Motor neuron (in vitro differentiated cells): ENCODE measurements at regions not wholly inside any gene's neighbourhood (a gene's known extent, or its start where the extent isn't known, plus 50 kb on each side); places are given as distances from the start of the nearest gene placed in this dataset.
"Not testable (repeated sequence)": the region's sequence is repeated elsewhere in the genome, so short reads cannot be mapped to it uniquely, and the experiment has no call there.

ENCODE experiments used
- ATAC-seq, 8 experiments: fragments of 200-7000 bp; cut with Tn5 transposase; replicated peaks in 6 of 8; 2 replicates each; pipeline ENCODE4 v1.8.0; 2021; ENCODE audit warnings: mild to moderate bottlenecking in 8 of 8, moderate library complexity in 8 of 8
- H3K27ac ChIP-seq, 2 donors: fragments of 250-450 bp; sonication (Bioruptor Pico); 2 replicates each; pipeline ENCODE4 v1.9.0; 2021; ENCODE audit warnings: antibody characterized with exemption in 2 of 2, mild to moderate bottlenecking in 2 of 2, moderate library complexity in 1 of 2
- H3K4me1 ChIP-seq, 2 donors: fragments of 250-450 bp; sonication (Bioruptor Pico); replicated peaks in 1 of 2; 2 replicates each; pipeline ENCODE4 v1.6.1; 2021; ENCODE audit warnings: antibody characterized with exemption in 2 of 2, mild to moderate bottlenecking in 2 of 2, moderate library complexity in 1 of 2
- H3K4me3 ChIP-seq, 5 donors: fragments of 250-450 bp; sonication (Bioruptor Pico); 2 replicates each; pipeline ENCODE4 v1.9.0; 2021; ENCODE audit warnings: antibody characterized with exemption in 5 of 5, mild to moderate bottlenecking in 5 of 5, moderate library complexity in 4 of 5
- WGBS, 10 experiments: fragments of 450-650 bp; shearing (Covaris generic); methylation state at CpG; one replicate each; pipeline ENCODE4 v1.0.0; 2022; 5-methylcytosine and 5-hydroxymethylcytosine counted together
- in situ Hi-C, 9 experiments: fragments of 400-800 bp; cut with MboI; loops; one replicate each; pipeline ENCODE4 v1.15.0; 2021; ENCODE audit warnings: low sequenced_read_pairs in 9 of 9, low pct_unique_long_range_greater_than_20kb in 2 of 9; ENCODE audit not compliant: unreplicated experiment in 9 of 9

DNA sequence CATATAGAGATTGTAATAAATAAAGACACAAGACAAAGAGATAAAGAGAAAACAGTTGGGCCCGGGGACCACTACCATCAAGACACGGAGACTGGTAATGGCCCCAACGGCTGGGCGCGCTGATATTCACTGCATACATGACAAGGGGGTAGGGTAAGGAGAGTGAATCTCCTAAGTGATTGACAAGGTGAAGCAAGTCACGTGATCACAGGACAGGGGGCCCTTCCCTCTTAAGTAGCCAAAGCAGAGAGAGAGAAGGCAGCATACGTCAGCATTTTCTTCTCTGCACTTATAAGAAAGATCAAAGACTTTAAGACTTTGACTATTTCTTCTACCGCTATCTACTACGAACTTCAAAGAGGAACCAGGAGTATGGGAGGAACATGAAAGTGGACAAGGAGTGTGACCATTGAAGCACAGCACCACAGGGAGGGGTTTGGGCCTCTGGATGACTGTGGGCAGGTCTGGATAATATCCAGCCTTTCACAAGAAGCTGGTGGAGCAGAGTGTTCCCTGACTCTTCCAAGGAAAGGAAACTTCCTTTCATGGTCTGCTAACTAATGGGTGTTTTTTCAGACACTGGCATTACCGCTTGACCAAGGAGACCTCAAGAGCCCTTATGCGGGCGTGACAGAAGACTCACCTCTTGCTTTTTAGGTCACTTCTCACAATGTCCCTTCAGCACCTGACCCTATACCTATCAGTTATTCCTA, 75.6 kb downstream of the MRPL39 start:
- H3K4me1 ChIP-seq, H3K27ac ChIP-seq, H3K4me3 ChIP-seq, ATAC-seq, in situ Hi-C loops: not testable (repeated sequence)
- WGBS, 10 experiments: 50 to 100% (median 92%) methylated on average over 2 to 11 of the region's 12 CpGs

GRCh38 chr21:25528515-25528914, 78.8 kb downstream of the MRPL39 start:
- ATAC-seq: peak in 3 of 8 experiments; percentile 65 to 91 (median 86)
- 0 to 95% (median 48%) methylated on average over 2 of the region's 2 CpGs; no CpG with 5 or more reads in 1 of the 10 experiments for whole genome bisulfite sequencing, 10 experiments
- in situ Hi-C loops: no loop called here
- Histone ChIP-seq H3K4me1 (no peaks in the 10 kb centered on the region), H3K4me3 (no peak overlapping the region), H3K27ac (no peak overlapping the region)

GRCh38 chr21:25518491-25518911, 88.8 kb downstream of the MRPL39 start:
- H3K4me3 ChIP-seq: no peak overlapping the region
- 74 to 94% (median 81%) methylated on average over 2 to 3 of the region's 3 CpGs; no CpG with 5 or more reads in 6 of the 10 experiments for WGBS, 10 experiments
- no peak overlapping the region for H3K27ac ChIP-seq
- no peaks in the 10 kb centered on the region for H3K4me1 ChIP-seq
- in situ Hi-C loops: no loop called here
- peak in 3 of 8 experiments; percentile 77 to 93 (median 80) for ATAC-seq

DNA sequence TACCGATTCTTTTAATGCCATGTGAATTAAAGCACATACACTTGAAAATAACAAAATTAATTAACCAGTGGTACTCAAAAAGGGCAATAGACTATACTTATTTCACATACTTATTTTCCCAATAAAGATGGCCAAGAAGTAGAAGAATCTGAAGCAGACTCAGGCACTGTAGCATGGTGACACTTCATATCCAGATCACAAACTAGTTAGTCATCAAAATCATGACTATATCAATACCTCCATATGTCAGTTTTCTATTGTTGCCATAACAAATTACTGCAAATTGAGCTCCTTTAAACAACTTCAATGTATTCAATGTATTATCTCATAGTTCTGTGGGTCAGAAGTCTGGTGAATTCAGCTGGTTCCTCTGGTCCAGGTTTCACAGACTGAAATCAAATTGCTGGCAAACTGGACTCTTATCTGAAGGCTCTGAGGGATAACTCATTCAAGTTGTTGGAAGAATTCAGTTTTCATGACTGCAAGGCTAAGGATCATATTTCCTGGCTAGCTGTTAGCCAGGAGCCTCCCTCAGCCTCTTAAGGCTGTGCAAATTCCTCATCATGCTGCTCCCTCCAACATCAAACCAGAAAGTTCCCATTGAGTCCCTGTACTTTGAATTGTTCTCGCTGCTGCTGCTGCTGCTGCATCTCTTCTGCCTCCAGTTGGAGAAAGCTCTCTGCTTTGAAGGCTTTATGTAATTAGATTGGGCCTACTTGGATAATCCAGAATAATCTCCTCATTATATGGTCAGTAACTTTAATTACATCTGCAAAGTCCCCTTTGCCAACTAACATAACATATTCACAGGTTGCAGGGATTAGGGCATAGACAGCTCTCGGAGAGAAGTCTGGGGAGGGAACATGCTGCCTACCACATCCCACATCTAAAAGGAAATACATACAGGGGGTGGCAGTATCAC, 91.5 kb downstream of the MRPL39 start:
- peak in 2 of 8 experiments; percentile 46 to 86 for ATAC-seq
- no peak overlapping the region for H3K4me3 ChIP-seq
- H3K4me1 ChIP-seq: no peaks in the 10 kb centered on the region
- WGBS, 10 experiments: 17 to 100% (median 86%) methylated on average over 1 to 3 of the region's 3 CpGs; no CpG with 5 or more reads in 1 of the 10 experiments
- in situ Hi-C loops: no loop called here
- no peak overlapping the region for H3K27ac ChIP-seq

DNA sequence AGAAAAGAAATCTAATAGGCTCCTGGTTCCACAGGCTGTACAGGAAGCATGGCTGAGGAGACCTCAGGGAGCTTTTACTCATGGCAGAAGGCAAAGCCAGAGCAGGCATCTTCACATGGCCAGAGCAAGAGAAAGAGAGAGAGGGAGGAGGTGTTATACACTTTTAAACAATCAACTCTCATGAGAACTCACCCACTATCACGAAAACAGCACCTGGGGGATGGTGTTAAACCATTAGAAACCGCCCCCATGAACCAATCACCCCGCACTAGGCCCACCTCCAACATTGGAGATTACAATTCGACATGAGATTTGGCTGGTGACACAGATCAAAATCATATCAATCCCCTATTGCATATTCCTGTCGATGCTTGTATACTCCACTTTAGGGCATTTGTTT, 93.5 kb downstream of the MRPL39 start:
- in situ Hi-C loops: no loop called here
- WGBS, 10 experiments: 65 to 100% (median 81%) methylated on average over 1 to 5 of the region's 5 CpGs; no CpG with 5 or more reads in 4 of the 10 experiments

DNA sequence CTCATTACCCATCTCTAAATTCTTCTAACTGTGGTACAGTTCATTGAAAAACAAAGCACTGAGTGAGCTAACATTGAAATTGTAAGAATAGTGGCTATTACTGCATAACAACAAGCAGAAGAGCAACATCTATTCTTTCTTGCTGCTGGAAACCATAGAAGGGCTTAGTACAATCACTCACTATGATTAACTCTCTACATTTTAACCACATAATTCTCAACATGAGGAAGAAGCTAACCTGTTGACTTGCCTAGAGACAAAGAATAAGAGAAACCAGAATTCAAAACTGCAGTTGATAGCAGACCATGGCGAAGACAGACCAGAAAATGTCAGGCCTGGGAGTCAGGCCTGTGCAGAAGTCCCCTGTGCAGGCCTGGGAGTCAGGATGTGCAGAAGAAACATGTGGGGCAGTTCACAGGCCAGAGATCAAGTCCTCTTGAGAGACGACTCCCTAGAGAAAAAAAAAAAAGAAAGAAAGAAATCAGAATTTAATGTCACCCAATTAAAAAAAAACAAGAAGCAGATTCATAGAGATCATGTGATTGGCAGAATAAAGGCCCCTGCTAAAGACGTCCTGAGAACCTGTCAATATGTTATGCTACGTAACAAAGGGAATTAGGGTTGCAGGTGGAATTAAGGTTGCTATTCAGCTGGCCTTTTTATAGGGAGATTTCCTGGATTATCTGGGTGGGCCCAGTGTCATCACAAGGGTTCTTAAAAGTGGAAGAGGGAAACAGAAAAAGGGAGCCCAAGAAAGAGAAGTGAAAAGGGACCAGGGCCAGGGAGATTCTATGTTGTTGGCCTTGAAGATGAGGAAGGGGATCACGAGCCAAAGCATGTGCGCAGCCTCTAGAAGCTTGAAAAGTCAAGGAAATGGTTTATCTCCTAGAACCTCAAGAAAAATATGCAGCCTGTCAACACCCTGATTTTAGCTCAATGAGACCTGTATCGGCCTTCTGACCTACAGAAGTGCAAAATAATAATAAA, 94.9 kb downstream of the MRPL39 start:
- no peak for ATAC-seq
- Histone ChIP-seq H3K4me1 (no peaks in the 10 kb centered on the region), H3K27ac (no peak overlapping the region), H3K4me3 (no peak overlapping the region)
- WGBS, 10 experiments: 50 to 100% (median 79%) methylated on average over 1 to 7 of the region's 7 CpGs
- in situ Hi-C loops: no loop called here

More for the DNA sequence above, 93.5 kb downstream of the MRPL39 start:
- H3K4me1 ChIP-seq: no peaks in the 10 kb centered on the region
- ATAC-seq: no peak
- H3K4me3 ChIP-seq: no peak overlapping the region
- no peak overlapping the region for H3K27ac ChIP-seq

- H3K4me1 ChIP-seq: no peaks in the 10 kb centered on the region
Measured at GRCh38 chr21:25509862-25510261, 97.4 kb downstream of the MRPL39 start.

DNA sequence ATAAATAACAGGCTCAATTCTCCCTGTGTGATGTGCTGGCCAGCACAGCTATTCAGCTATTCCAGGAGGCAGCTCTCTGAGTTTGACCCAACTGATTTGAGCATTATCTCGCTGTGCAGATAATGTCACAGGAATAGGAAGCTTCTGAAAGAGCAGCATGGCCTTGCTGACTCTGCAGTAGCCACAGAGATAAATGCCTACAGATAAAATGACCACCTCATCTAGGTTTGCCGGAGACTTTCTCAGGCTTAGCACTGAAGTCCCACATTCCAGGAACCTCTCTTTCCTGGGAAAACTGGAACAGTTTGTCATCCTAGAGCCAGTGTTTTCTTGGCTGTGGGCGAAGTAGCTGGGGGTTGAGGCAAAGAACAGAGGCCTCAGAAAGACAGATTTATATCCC, 98.9 kb downstream of the MRPL39 start:
- no peak overlapping the region for H3K27ac ChIP-seq
- no peaks in the 10 kb centered on the region for H3K4me1 ChIP-seq
- WGBS, 10 experiments: 63 to 95% (median 82%) methylated on average over 1 to 3 of the region's 3 CpGs; no CpG with 5 or more reads in 3 of the 10 experiments
- peak in 1 of 8 experiments; percentile 22 for ATAC-seq
- in situ Hi-C loops: no loop called here
- H3K4me3 ChIP-seq: no peak overlapping the region

More at GRCh38 chr21:25509862-25510261, 97.4 kb downstream of the MRPL39 start:
- in situ Hi-C loops: no loop called here
- 0 to 88% (median 29%) methylated on average over 1 to 2 of the region's 2 CpGs for WGBS, 10 experiments
- no peak overlapping the region for H3K4me3 ChIP-seq
- ATAC-seq: no peak
- H3K27ac ChIP-seq: no peak overlapping the region

GRCh38 chr21:25507522-25507921, 99.8 kb downstream of the MRPL39 start:
- H3K4me1 ChIP-seq: no peaks in the 10 kb centered on the region
- in situ Hi-C loops: no loop called here
- no peak for ATAC-seq
- no peak overlapping the region for H3K4me3 ChIP-seq
- no peak overlapping the region for H3K27ac ChIP-seq

GRCh38 chr21:25506887-25507286, 100.4 kb downstream of the MRPL39 start:
- no peaks in the 10 kb centered on the region for H3K4me1 ChIP-seq
- peak in 7 of 8 experiments; percentile 34 to 83 (median 67) for ATAC-seq
- in situ Hi-C loops: no loop called here
- WGBS, 10 experiments: 17 to 74% (median 61%) methylated on average over 2 to 6 of the region's 6 CpGs
- no peak overlapping the region for H3K4me3 ChIP-seq
- no peak overlapping the region for H3K27ac ChIP-seq

- 44 to 100% (median 90%) methylated on average over 1 to 2 of the region's 2 CpGs; no CpG with 5 or more reads in 3 of the 10 experiments for WGBS, 10 experiments
- Histone ChIP-seq H3K27ac (no peak overlapping the region), H3K4me3 (no peak overlapping the region), H3K4me1 (no peaks in the 10 kb centered on the region)
- no peak for ATAC-seq
- in situ Hi-C loops: no loop called here
Measured at GRCh38 chr21:25506261-25506660, 101.0 kb downstream of the MRPL39 start.

GRCh38 chr21:25503981-25504380, 103.3 kb downstream of the MRPL39 start:
- no peak overlapping the region for H3K4me3 ChIP-seq
- 57 to 100% (median 100%) methylated on average over 1 of the region's 1 CpG; no CpG with 5 or more reads in 4 of the 10 experiments for WGBS, 10 experiments
- ATAC-seq: no peak
- in situ Hi-C loops: no loop called here
- no peaks in the 10 kb centered on the region for H3K4me1 ChIP-seq
- no peak overlapping the region for H3K27ac ChIP-seq
